Activated CD4-positive, alpha-beta memory T cell treated with anti-CD3 and anti-CD28 coated beads, Interleukin-2, amount 10 ng/mL, durations not matched to agents 7 days and 5 days (primary cell): ENCODE measurements at regions not wholly inside any gene's neighbourhood (a gene's known extent, or its start where the extent isn't known, plus 50 kb on each side); places are given as distances from the start of the nearest gene placed in this dataset.
"Not testable (repeated sequence)": the region's sequence is repeated elsewhere in the genome, so short reads cannot be mapped to it uniquely, and the experiment has no call there.

Source experiments
- CTCF ChIA-PET: fragments of 350-600 bp; sonication (Branson Sonifier 250); formaldehyde crosslinking; loops from one replicate; lab custom pipeline; 2021; ENCODE audit warnings: antibody characterized with exemption, inconsistent platforms; lab: Charles Lee
- POLR2A ChIA-PET: fragments of 350-600 bp; sonication (Branson Sonifier 250); formaldehyde crosslinking; loops from one replicate; lab custom pipeline; 2021; ENCODE audit warnings: antibody characterized with exemption; lab: Charles Lee
- DNase-seq: peaks from one replicate; pipeline ENCODE4 v3.0.0-alpha.2; 2020
- H3K27ac Mint-ChIP-seq: one replicate; pipeline ENCODE4 v1.8.0; 2021; ENCODE audit warnings: mild to moderate bottlenecking, mixed read lengths
- H3K27me3 Mint-ChIP-seq: one replicate; pipeline ENCODE4 v1.8.0; 2021; ENCODE audit warnings: mixed read lengths
- H3K36me3 Mint-ChIP-seq: one replicate; pipeline ENCODE4 v1.8.0; 2021; ENCODE audit warnings: low read depth, mixed read lengths
- H3K4me1 Mint-ChIP-seq: one replicate; pipeline ENCODE4 v1.8.0; 2021; ENCODE audit warnings: mixed read lengths
- H3K4me3 Mint-ChIP-seq: one replicate; pipeline ENCODE4 v1.8.0; 2021; ENCODE audit warnings: mild to moderate bottlenecking, mixed read lengths
- H3K9me3 Mint-ChIP-seq: one replicate; pipeline ENCODE4 v1.8.0; 2021; ENCODE audit warnings: mixed read lengths

DNA sequence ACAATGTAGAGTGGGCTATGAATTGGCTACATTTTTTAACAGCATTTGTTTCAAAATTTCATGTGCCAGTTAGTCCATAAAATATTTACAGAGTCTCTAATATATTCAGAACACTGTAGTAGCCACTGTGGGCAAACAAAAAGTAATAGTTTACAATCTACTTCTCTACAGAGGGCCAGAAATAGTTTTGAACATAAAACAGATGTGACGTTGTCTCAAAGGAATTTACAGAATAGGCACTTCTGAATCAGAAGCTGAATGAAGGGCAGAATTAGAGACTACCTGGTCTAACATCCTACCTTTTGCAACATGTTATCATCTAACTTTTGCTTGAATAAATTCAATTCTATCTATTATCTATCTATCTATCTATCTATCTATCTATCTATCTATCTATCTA lies 811.9 kb upstream of the EPHA5 start:
- ChIA-PET CTCF (no interaction called here), POLR2A (no interaction called here)
- H3K27ac Mint-ChIP-seq: no peak overlapping the region
- H3K27me3 Mint-ChIP-seq: no peaks in the 10 kb centered on the region
- H3K4me1 Mint-ChIP-seq: no peaks in the 10 kb centered on the region
- no peak overlapping the region for H3K4me3 Mint-ChIP-seq
- H3K9me3 Mint-ChIP-seq: peaks cover 4% of the 10 kb centered on the region
- DNase-seq: no peak
- H3K36me3 Mint-ChIP-seq: no peaks in the 10 kb centered on the region

DNA sequence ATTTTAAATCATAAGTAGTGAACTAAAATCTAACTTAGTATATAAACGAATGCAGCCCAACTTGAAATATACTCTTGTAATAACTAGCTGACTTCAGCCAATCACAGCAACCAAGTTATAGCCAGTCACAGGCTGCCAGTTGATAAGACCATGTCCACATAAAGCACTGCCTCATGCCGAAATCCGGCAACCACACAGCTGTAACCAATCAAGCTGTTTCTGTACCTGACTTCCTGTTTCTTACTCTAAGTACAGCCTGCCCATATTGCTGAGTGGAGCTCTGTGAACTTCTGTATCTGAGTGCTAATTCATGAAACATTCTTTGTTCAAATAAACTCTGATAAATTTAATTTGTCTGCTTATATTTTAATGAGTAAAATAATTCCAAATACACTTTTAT lies 805.3 kb upstream of the EPHA5 start:
- ChIA-PET POLR2A (no interaction called here), CTCF (no interaction called here)
- Mint-ChIP-seq H3K27me3 (no peaks in the 10 kb centered on the region), H3K4me3 (no peak overlapping the region), H3K4me1 (no peaks in the 10 kb centered on the region), H3K36me3 (no peaks in the 10 kb centered on the region), H3K27ac (no peak overlapping the region), H3K9me3 (peaks cover 5% of the 10 kb centered on the region)
- DNase-seq: no peak

DNA sequence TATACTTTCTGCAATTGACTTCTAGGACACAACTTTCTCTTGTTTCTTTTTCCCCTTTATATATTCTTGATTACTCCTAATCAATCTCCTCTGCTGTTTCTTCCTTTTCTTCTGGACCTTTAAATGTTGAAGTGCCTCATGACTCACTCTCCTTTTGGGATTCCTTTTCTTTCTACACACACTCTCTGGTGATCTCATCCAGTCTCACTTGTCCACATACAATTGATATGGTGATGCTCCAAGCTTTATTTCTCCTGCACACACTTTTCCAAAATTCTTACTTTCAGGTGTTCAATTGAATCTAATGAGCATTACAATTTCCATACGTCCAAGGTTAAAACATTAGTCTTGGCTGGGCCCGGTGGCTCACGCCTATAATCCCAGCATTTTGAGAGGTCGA lies 794.8 kb upstream of the EPHA5 start:
- Mint-ChIP-seq H3K9me3 (peaks cover 5% of the 10 kb centered on the region), H3K4me3 (no peak overlapping the region), H3K27me3 (no peaks in the 10 kb centered on the region), H3K36me3 (no peaks in the 10 kb centered on the region), H3K4me1 (no peaks in the 10 kb centered on the region), H3K27ac (no peak overlapping the region)
- DNase-seq: no peak
- ChIA-PET CTCF (no interaction called here), POLR2A (no interaction called here)

DNA sequence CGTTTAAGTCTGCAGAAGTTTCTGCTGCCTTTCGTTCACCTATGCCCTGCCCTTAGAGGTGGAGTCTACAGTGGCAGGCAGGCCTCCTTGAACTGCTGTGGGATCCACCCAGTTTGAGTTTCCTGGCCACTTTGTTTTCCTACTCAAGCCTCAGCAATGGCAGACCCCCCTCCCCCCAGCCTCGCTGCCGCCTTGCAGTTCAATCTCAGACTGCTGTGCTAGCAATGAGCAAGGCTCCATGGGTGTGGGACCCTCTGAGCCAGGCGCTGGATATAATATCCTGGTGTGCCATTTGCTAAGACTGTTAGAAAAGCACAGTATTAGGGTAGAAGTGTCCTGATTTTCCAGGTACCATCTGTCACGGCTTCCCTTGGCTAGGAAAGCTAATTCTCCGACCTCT lies 792.6 kb upstream of the EPHA5 start:
- H3K27ac Mint-ChIP-seq, H3K4me3 Mint-ChIP-seq, H3K4me1 Mint-ChIP-seq, H3K9me3 Mint-ChIP-seq, H3K27me3 Mint-ChIP-seq, CTCF ChIA-PET, H3K36me3 Mint-ChIP-seq, DNase-seq, POLR2A ChIA-PET: not testable (repeated sequence)

DNA sequence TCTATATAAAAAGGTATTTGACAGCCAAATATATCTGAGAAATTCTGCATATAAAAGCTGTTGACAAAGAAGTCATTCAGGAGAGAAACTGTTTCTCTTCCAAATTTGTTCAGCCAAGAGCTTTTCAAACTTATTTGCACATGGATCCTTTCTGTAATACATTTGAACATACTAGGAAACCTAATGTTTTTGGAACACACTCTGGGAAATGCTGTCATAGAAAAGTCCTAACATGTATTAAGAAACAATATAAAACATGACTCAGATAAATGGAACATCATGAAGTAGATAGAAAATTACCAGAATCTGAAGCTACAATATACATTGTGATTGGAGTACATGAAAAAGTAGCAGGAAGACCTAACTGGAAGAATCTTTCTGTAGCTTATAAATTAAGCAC lies 781.5 kb upstream of the EPHA5 start:
- Mint-ChIP-seq H3K4me1 (no peaks in the 10 kb centered on the region), H3K4me3 (no peak overlapping the region), H3K27ac (no peak overlapping the region), H3K9me3 (peaks cover 7% of the 10 kb centered on the region), H3K36me3 (no peaks in the 10 kb centered on the region), H3K27me3 (no peaks in the 10 kb centered on the region)
- CTCF ChIA-PET: no interaction called here
- DNase-seq: no peak
- POLR2A ChIA-PET: no interaction called here

DNA sequence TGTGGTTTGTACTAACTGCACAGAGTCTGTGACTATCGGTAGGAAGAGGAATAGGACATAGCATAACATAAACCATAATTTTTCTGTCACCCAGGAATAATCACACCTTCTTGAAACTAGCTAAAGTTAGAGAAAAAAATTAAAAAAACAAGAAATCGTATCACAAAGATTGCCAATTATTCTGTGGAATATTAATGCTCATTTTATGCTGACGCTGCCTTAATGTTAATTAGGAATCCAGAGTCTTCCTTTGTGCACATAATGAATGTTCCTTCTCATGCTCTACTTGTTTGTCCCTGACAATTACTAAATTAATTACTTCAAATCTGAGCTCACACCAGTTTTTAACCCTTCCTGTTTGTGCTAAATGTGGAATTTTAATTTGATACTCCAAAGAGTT lies 772.7 kb upstream of the EPHA5 start:
- Mint-ChIP-seq H3K36me3 (no peaks in the 10 kb centered on the region), H3K27ac (no peak overlapping the region), H3K9me3 (no peaks in the 10 kb centered on the region), H3K4me1 (no peaks in the 10 kb centered on the region), H3K4me3 (no peak overlapping the region), H3K27me3 (no peaks in the 10 kb centered on the region)
- no peak for DNase-seq
- ChIA-PET POLR2A (no interaction called here), CTCF (no interaction called here)

DNA sequence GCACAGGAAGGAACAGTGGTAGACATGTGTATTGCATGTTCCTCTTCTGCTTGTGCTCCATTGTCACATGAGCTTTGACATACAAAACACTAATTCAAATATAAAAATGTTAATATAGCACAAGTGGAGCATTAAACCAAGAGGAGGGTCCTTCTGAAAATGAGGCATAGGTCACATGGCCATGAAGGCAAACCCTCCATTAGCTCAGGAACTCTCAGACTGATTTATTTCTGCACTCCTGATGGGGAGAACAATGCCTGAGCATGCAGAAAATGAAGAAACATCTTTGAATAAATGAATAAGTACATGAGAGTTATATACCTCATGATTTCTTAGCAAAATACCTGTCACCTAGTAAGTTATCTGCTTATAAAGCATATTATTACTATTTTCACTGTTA lies 769.2 kb upstream of the EPHA5 start:
- Mint-ChIP-seq H3K4me1 (no peaks in the 10 kb centered on the region), H3K4me3 (no peak overlapping the region), H3K27me3 (no peaks in the 10 kb centered on the region), H3K9me3 (peaks cover 4% of the 10 kb centered on the region), H3K36me3 (no peaks in the 10 kb centered on the region), H3K27ac (no peak overlapping the region)
- CTCF ChIA-PET: no interaction called here
- POLR2A ChIA-PET: no interaction called here
- DNase-seq: no peak

- no peak overlapping the region for H3K27ac Mint-ChIP-seq
- no peaks in the 10 kb centered on the region for H3K27me3 Mint-ChIP-seq
- H3K9me3 Mint-ChIP-seq: peaks cover 11% of the 10 kb centered on the region
- no peak overlapping the region for H3K4me3 Mint-ChIP-seq
- POLR2A ChIA-PET: no interaction called here
- no peak for DNase-seq
- CTCF ChIA-PET: no interaction called here
- no peaks in the 10 kb centered on the region for H3K36me3 Mint-ChIP-seq
- H3K4me1 Mint-ChIP-seq: no peaks in the 10 kb centered on the region
Measured at GRCh38 chr4:66433706-66434105, 763.4 kb upstream of the EPHA5 start.

- ChIA-PET CTCF (no interaction called here), POLR2A (no interaction called here)
- Mint-ChIP-seq H3K9me3 (peaks cover 11% of the 10 kb centered on the region), H3K36me3 (no peaks in the 10 kb centered on the region), H3K4me3 (no peak overlapping the region), H3K4me1 (no peaks in the 10 kb centered on the region), H3K27ac (no peak overlapping the region), H3K27me3 (no peaks in the 10 kb centered on the region)
- DNase-seq: no peak
Measured at GRCh38 chr4:66430856-66431255, 760.6 kb upstream of the EPHA5 start.

- Mint-ChIP-seq H3K4me3 (no peak overlapping the region), H3K9me3 (peaks cover 5% of the 10 kb centered on the region), H3K36me3 (no peaks in the 10 kb centered on the region), H3K27ac (no peak overlapping the region), H3K27me3 (no peaks in the 10 kb centered on the region), H3K4me1 (no peaks in the 10 kb centered on the region)
- DNase-seq: no peak
- POLR2A ChIA-PET: no interaction called here
- CTCF ChIA-PET: no interaction called here
Measured at GRCh38 chr4:66429276-66429675, 759.0 kb upstream of the EPHA5 start.

GRCh38 chr4:66416425-66416824 lies 746.1 kb upstream of the EPHA5 start:
- Mint-ChIP-seq H3K4me1 (no peaks in the 10 kb centered on the region), H3K36me3 (no peaks in the 10 kb centered on the region), H3K4me3 (no peak overlapping the region), H3K27me3 (no peaks in the 10 kb centered on the region), H3K27ac (no peak overlapping the region), H3K9me3 (peaks cover 13% of the 10 kb centered on the region)
- no peak for DNase-seq
- CTCF ChIA-PET: no interaction called here
- POLR2A ChIA-PET: no interaction called here

DNA sequence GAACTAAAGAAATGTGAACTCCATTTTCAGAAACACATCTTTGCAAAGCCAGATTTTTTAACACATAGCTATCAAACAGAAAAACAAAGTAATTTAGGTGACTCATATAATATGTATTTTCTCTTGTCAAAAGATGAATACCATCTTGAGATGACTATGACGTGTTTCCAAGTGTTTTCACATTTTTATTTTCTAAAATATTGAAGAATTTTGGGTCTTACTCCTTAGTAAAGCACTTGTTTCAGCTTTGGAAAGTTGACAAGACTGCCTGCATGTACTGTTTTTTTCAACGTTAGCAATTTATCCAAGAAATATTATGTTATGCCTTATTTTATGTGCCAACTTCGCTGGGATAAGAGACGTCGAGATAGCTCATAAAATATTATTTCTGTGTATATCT lies 733.9 kb upstream of the EPHA5 start:
- Mint-ChIP-seq H3K27ac (no peak overlapping the region), H3K4me3 (no peak overlapping the region), H3K4me1 (no peaks in the 10 kb centered on the region), H3K36me3 (no peaks in the 10 kb centered on the region), H3K9me3 (peaks cover 6% of the 10 kb centered on the region), H3K27me3 (no peaks in the 10 kb centered on the region)
- POLR2A ChIA-PET: no interaction called here
- DNase-seq: no peak
- CTCF ChIA-PET: no interaction called here

DNA sequence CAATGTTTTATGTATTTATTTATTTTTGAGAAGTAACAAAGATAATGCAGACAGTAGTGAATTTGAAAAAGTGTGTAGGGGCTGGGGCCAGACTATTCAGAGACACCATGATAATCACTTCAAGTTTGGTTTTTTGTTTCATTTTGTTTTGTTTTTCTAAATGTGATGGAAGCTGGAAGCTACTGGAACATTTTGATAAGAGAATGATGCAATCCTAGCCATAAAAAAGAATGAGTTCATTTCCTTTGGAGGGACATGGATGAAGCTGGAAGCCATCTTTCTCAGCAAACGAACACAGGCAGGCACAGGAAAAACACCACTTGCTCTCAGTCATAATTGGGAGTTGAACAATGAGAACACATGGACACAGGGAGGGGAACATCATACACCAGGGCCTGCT lies 706.6 kb upstream of the EPHA5 start:
- no peak overlapping the region for H3K4me3 Mint-ChIP-seq
- CTCF ChIA-PET: no interaction called here
- H3K36me3 Mint-ChIP-seq: no peaks in the 10 kb centered on the region
- peaks cover 6% of the 10 kb centered on the region for H3K9me3 Mint-ChIP-seq
- H3K4me1 Mint-ChIP-seq: no peaks in the 10 kb centered on the region
- no peaks in the 10 kb centered on the region for H3K27me3 Mint-ChIP-seq
- no peak for DNase-seq
- POLR2A ChIA-PET: no interaction called here
- no peak overlapping the region for H3K27ac Mint-ChIP-seq

GRCh38 chr4:66376396-66376795 lies 706.1 kb upstream of the EPHA5 start:
- DNase-seq: no peak
- CTCF ChIA-PET: no interaction called here
- Mint-ChIP-seq H3K4me1 (no peaks in the 10 kb centered on the region), H3K9me3 (peaks cover 6% of the 10 kb centered on the region), H3K36me3 (no peaks in the 10 kb centered on the region), H3K27me3 (no peaks in the 10 kb centered on the region), H3K4me3 (no peak overlapping the region), H3K27ac (no peak overlapping the region)
- POLR2A ChIA-PET: no interaction called here

GRCh38 chr4:66373268-66373667 lies 703.0 kb upstream of the EPHA5 start:
- H3K4me1 Mint-ChIP-seq: no peaks in the 10 kb centered on the region
- no peak overlapping the region for H3K4me3 Mint-ChIP-seq
- ChIA-PET POLR2A (no interaction called here), CTCF (no interaction called here)
- no peaks in the 10 kb centered on the region for H3K27me3 Mint-ChIP-seq
- no peaks in the 10 kb centered on the region for H3K36me3 Mint-ChIP-seq
- DNase-seq: no peak
- no peak overlapping the region for H3K27ac Mint-ChIP-seq
- peaks cover 4% of the 10 kb centered on the region for H3K9me3 Mint-ChIP-seq
